Kidney epithelial cell (primary cell): ENCODE measurements at regions not wholly inside any gene's neighbourhood (a gene's known extent, or its start where the extent isn't known, plus 50 kb on each side); places are given as distances from the start of the nearest gene placed in this dataset.
"Not testable (repeated sequence)": the region's sequence is repeated elsewhere in the genome, so short reads cannot be mapped to it uniquely, and the experiment has no call there.

Experiments
- DNase-seq: peaks from one replicate; pipeline ENCODE4 v3.0.0-alpha.2; 2010; ENCODE audit warnings: low read depth
- H3K27me3 ChIP-seq: 2 replicates; pipeline ENCODE4 v1.6.0; 2011; ENCODE audit warnings: low read length; ENCODE audit not compliant: control insufficient read depth, insufficient read depth
- H3K36me3 ChIP-seq: 2 replicates; pipeline ENCODE4 v1.5.1; 2011; ENCODE audit warnings: low read length; ENCODE audit not compliant: control insufficient read depth, insufficient read depth
- H3K4me3 ChIP-seq: 2 replicates; pipeline ENCODE4 v1.5.1; 2011; ENCODE audit warnings: low read depth, mild to moderate bottlenecking, control low read depth, low read length
- CTCF ChIP-seq: IDR thresholded peaks from 2 replicates; pipeline ENCODE4 v1.5.1; 2011; ENCODE audit warnings: mild to moderate bottlenecking, moderate library complexity, low read length, control low read depth, inconsistent platforms; ENCODE audit not compliant: insufficient read depth, poor library complexity, severe bottlenecking

GRCh38 chr4:85018983-85019382 lies 52.5 kb upstream of the WDFY3 start:
- no peaks in the 10 kb centered on the region for H3K36me3 ChIP-seq
- no peak overlapping the region for H3K4me3 ChIP-seq
- no peak for DNase-seq
- no peaks in the 10 kb centered on the region for H3K27me3 ChIP-seq
- no peak for TF ChIP-seq CTCF

DNA sequence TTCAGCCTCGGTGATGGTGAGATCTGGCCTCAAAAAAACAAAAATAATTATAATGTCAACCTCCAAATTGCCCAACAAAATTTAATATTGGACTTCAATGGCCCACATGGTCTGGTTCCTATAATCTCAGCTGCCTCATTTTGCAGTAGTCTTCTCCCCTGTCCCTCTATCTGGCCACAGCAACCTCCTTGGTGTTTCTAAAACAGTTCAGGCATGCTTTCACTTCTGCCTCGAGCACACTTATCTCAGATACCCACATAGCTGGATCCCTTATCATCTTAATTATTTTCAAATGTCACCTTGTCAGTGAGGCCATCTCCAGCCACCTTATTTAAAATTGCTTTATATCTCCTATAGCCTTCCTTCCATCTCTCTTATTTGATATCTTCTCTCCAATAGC lies 52.9 kb upstream of the WDFY3 start:
- no peak for TF ChIP-seq CTCF
- DNase-seq, result no peak
- no peaks in the 10 kb centered on the region for H3K36me3 ChIP-seq
- H3K4me3 ChIP-seq, result no peak overlapping the region
- H3K27me3 ChIP-seq, result no peaks in the 10 kb centered on the region

GRCh38 chr4:85024671-85025070 lies 58.2 kb upstream of the WDFY3 start:
- H3K4me3 ChIP-seq, result no peak overlapping the region
- TF ChIP-seq CTCF, result no peak
- no peaks in the 10 kb centered on the region for H3K27me3 ChIP-seq
- no peak for DNase-seq
- no peaks in the 10 kb centered on the region for H3K36me3 ChIP-seq

DNA sequence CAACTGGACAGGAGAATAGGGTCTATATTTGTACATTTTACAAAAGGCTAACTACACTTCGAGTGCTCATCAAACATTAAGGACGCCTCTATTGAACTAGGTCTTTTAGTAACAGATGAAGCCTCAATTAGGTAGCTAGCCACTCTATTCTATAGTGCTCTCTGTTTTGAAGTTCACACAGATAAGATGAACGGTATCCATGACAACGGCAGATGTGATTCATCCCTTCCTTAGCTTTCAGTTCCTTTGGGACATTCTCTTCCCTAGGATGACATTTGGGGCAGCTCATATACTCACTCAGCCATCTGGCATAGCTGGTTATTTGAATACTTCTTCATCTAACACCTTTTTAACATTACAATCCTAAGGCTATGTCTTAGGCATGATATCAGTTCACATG lies 62.4 kb upstream of the WDFY3 start:
- DNase-seq, result no peak
- Histone ChIP-seq H3K4me3 (no peak overlapping the region), H3K27me3 (no peaks in the 10 kb centered on the region), H3K36me3 (no peaks in the 10 kb centered on the region)
- TF ChIP-seq CTCF, result no peak

DNA sequence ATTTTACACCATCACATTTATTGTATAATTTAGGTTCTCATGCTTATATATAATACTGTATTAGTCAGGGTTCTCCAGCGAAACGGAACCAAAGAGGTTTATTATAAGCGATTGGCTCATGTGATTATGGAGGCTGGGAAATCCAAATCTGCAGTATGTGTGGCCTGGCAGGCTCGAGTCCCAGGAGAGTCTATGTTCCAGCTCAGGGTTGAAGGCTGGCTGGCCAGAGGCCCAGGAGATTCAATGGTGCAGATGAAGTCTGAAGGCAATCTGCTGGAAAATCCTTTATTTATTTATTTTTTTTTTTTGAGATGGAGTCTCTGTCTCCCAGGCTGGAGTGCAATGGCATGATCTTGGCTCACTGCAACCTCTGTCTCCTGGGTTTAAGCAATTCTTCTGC lies 63.0 kb upstream of the WDFY3 start:
- no peaks in the 10 kb centered on the region for H3K36me3 ChIP-seq
- H3K4me3 ChIP-seq, result no peak overlapping the region
- no peak for TF ChIP-seq CTCF
- H3K27me3 ChIP-seq, result no peaks in the 10 kb centered on the region
- DNase-seq, result no peak

GRCh38 chr4:85030156-85030555 lies 63.7 kb upstream of the WDFY3 start:
- no peak for DNase-seq
- Histone ChIP-seq H3K27me3 (no peaks in the 10 kb centered on the region), H3K4me3 (no peak overlapping the region), H3K36me3 (no peaks in the 10 kb centered on the region)
- no peak for TF ChIP-seq CTCF

DNA sequence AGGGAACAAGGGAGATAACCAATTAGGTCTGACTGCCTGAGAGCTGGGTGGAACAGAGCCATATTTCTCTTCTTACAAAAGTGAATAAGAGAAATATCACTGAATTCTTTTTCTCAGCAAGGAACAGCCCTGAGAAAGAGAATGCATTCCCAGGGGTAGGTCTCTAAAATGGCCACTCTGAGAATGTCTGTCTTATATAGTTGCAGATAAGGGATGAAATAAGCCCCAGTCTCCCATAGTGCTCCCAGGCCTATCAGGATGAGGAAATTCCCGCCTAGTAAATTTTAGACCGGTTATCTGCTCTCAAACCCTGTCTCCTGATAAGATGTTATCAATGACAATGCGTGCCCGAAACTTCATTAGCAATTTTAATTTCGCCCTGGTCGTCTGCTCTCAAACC lies 67.3 kb upstream of the WDFY3 start:
- H3K36me3 ChIP-seq, DNase-seq, H3K27me3 ChIP-seq, H3K4me3 ChIP-seq: not testable (repeated sequence)
